ENCODE measurements at regions not wholly inside any gene's neighbourhood (a gene's known extent, or its start where the extent isn't known, plus 50 kb on each side); places are given as distances from the start of the nearest gene placed in this dataset.

- no peak for TF ChIP-seq CTCF (conservative IDR thresholded peaks at IDR 0.05)
- TF ChIP-seq ZFX (IDR thresholded peaks at IDR 0.05), result no peak
Observed at GRCh38 chr6:80976336-80976735, 776.1 kb downstream of the TENT5A start.
